ENCODE measurements at regions not wholly inside any gene's neighbourhood (a gene's known extent, or its start where the extent isn't known, plus 50 kb on each side); places are given as distances from the start of the nearest gene placed in this dataset.
A peak's percentile ranks its signal among the peaks of the same experiment; 100 is the strongest.

DNA sequence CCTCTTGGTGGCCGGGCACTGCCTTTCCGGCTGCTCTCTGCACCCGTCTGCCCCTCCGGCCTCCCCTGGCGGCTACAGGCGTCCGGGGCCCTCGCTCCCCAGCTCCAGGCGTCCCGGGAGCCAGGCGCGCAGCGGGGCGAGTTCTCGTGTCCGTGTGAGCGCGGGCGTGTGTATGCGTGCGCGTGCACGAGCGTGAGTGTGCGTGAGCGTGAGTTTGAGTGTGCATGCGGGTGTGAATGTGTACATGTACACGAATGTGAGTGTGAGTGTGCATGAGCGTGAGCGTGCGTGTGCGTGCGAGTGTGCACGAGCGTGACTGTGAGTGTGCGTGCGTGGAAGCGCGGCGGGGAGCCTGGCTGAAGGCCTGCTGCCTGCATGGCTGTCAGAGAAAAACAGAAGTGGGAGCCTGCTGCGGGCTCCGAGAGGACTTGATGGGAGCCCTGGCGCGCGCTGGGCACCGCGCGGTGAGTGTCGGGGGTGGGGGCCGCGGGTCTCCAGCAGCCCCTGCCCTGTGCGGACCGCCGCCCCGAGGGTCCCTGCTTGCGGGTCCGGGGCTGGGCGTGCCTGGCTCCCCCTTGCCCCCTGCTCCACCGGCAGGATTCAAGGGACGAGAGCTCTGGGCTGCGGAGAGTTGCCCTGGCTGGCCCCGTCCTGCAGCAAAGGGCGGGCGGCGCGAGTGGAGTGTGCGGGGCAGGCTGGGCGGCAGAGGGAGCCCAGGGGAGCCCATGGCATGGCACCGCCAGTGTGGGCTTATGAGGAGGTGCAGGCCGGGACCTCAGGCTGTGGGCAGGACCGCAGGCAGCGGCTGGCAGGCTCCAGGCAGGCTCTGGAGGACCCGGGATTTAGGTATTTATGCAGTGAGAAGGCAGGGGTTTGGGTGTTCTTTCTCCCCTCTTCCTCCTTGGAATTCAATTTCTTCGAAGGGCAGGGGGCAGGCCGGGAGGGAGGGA is 75.8 kb upstream of the EN2 start:
- Histone ChIP-seq H3K4me3 (no peak overlapping the region), H3K9me3 (ENCODE audit: control insufficient read depth in 4 of 4, insufficient read depth in 3 of 4, low read length in 3 of 4) (peaks cover 0 to 5% (median 0%) of the 10 kb centered on the region in 4 donors), H3K27ac (ENCODE audit: low read depth in 1 of 2, low read length in 1 of 2) (no peak overlapping the region), H3K4me1 (ENCODE audit: control insufficient read depth in 5 of 5, insufficient read depth in 5 of 5, low read length in 5 of 5) (peaks cover 0 to 31% (median 12%) of the 10 kb centered on the region in 5 donors), H3K36me3 (ENCODE audit: control insufficient read depth in 4 of 4, insufficient read depth in 4 of 4, low read length in 4 of 4) (no peaks in the 10 kb centered on the region), H3K27me3 (ENCODE audit: control insufficient read depth in 3 of 3, insufficient read depth in 3 of 3, low read length in 2 of 3) (peaks cover 2 to 90% (median 73%) of the 10 kb centered on the region in 3 donors), H3K9ac (ENCODE audit: insufficient read depth in 1 of 2, low read length in 2 of 2) (no peak overlapping the region)
- TF ChIP-seq, protein P1, sequence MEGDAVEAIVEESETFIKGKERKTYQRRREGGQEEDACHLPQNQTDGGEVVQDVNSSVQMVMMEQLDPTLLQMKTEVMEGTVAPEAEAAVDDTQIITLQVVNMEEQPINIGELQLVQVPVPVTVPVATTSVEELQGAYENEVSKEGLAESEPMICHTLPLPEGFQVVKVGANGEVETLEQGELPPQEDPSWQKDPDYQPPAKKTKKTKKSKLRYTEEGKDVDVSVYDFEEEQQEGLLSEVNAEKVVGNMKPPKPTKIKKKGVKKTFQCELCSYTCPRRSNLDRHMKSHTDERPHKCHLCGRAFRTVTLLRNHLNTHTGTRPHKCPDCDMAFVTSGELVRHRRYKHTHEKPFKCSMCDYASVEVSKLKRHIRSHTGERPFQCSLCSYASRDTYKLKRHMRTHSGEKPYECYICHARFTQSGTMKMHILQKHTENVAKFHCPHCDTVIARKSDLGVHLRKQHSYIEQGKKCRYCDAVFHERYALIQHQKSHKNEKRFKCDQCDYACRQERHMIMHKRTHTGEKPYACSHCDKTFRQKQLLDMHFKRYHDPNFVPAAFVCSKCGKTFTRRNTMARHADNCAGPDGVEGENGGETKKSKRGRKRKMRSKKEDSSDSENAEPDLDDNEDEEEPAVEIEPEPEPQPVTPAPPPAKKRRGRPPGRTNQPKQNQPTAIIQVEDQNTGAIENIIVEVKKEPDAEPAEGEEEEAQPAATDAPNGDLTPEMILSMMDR (IDR thresholded peaks at IDR 0.05; ENCODE audit: control extremely low read depth, extremely low read depth): no peak
- 5 to 8% methylated on average over 65 to 75 of the region's 75 CpGs for WGBS, 2 donors
- peak in 1 of 3 donors; percentile 12 for DNase-seq
- no peak for ATAC-seq (ENCODE audit: insufficient read depth, low FRiP score)

DNA sequence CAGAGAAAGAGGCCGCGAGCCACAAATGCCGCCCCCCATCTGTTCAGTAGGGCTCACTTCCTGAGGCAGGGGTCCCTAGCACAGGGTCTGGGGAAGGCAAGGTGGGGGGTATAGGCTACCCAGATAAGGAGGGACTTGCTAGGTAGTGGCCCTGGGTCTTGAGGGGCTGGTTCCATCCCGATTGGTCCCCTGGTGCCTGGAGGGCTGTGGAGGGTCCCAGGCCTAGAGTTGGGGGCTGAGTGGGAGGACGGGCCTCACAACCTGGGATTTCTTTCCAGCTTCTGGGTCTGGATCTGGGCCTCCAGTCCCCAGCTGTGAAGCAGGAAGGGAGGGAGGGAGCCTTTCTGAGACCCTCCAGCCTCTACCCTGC is 75.1 kb upstream of the EN2 start:
- ATAC-seq (ENCODE audit: insufficient read depth, low FRiP score): no peak
- TF ChIP-seq, protein P1 (IDR thresholded peaks at IDR 0.05; ENCODE audit: control extremely low read depth, extremely low read depth): no peak
- DNase-seq: no peak
- H3K27me3 ChIP-seq (ENCODE audit: control insufficient read depth in 3 of 3, insufficient read depth in 3 of 3, low read length in 2 of 3): peaks cover 5 to 91% (median 70%) of the 10 kb centered on the region in 3 donors
- peaks cover 0 to 26% (median 10%) of the 10 kb centered on the region in 5 donors for H3K4me1 ChIP-seq (ENCODE audit: control insufficient read depth in 5 of 5, insufficient read depth in 5 of 5, low read length in 5 of 5)
- no peaks in the 10 kb centered on the region for H3K36me3 ChIP-seq (ENCODE audit: control insufficient read depth in 4 of 4, insufficient read depth in 4 of 4, low read length in 4 of 4)
- H3K9me3 ChIP-seq (ENCODE audit: control insufficient read depth in 4 of 4, insufficient read depth in 3 of 4, low read length in 3 of 4): peaks cover 0 to 5% (median 0%) of the 10 kb centered on the region in 4 donors
- WGBS, 2 donors: 37 to 53% methylated on average over 5 of the region's 5 CpGs
- no peak overlapping the region for H3K27ac ChIP-seq (ENCODE audit: low read depth in 1 of 2, low read length in 1 of 2)
- no peak overlapping the region for H3K4me3 ChIP-seq
- no peak overlapping the region for H3K9ac ChIP-seq (ENCODE audit: insufficient read depth in 1 of 2, low read length in 2 of 2)

DNA sequence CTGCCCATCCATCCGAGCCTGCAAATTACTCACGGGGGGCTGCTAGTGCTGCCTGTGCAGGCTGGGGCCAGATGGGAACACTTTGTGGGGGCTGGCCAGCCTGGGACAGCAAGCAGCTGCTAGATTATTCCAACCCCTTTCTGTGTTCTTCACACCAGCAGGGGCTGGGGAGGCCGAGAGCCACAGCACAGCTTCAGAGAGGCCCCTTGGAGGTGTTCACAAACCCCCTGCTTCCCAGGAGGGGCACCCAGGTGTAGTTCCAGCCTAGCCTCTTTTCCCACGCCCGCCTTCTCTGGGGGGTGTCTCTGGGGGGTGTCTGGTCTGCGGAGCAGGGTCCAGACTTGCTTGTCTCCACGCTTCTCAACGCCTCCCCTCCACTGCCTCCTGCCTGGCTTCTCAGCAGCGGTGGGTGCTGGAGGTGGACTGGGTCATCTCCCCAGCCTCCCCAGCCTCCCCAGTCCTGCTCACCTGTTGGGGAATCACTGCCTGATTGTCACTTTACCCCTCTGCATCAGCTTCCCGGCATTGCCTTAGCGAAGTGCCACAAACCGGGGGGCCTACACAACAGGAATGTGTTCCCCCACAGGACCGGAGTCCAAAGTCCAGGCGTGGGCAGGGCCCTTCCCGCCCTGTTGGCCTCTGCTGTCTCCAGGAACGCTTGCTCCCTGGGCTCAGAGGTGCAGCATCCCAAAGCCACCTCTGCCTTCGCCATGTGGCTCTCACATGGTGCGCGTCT is 74.0 kb upstream of the EN2 start:
- 75 to 81% methylated on average over 19 of the region's 19 CpGs for WGBS, 2 donors
- DNase-seq: no peak
- Histone ChIP-seq H3K36me3 (ENCODE audit: control insufficient read depth in 4 of 4, insufficient read depth in 4 of 4, low read length in 4 of 4) (no peaks in the 10 kb centered on the region), H3K9me3 (ENCODE audit: control insufficient read depth in 4 of 4, insufficient read depth in 3 of 4, low read length in 3 of 4) (peaks cover 0 to 5% (median 0%) of the 10 kb centered on the region in 4 donors), H3K9ac (ENCODE audit: insufficient read depth in 1 of 2, low read length in 2 of 2) (no peak overlapping the region), H3K27me3 (ENCODE audit: control insufficient read depth in 3 of 3, insufficient read depth in 3 of 3, low read length in 2 of 3) (peaks cover 5 to 83% (median 60%) of the 10 kb centered on the region in 3 donors), H3K4me3 (no peak overlapping the region), H3K4me1 (ENCODE audit: control insufficient read depth in 5 of 5, insufficient read depth in 5 of 5, low read length in 5 of 5) (peaks cover 0 to 21% (median 6%) of the 10 kb centered on the region in 5 donors), H3K27ac (ENCODE audit: low read depth in 1 of 2, low read length in 1 of 2) (no peak overlapping the region)
- TF ChIP-seq, protein P1 (IDR thresholded peaks at IDR 0.05; ENCODE audit: control extremely low read depth, extremely low read depth): no peak
- ATAC-seq (ENCODE audit: insufficient read depth, low FRiP score): no peak

All from lung (tissue), 11 donors.